ENCODE measurements at regions not wholly inside any gene's neighbourhood (a gene's known extent, or its start where the extent isn't known, plus 50 kb on each side); places are given as distances from the start of the nearest gene placed in this dataset.

GRCh38 chr13:59413126-59413525 is 750.6 kb downstream of the DIAPH3 start:
- Mint-ChIP-seq H3K4me1 (no peaks in the 10 kb centered on the region), H3K27ac (no peak overlapping the region), H3K9me3 (peaks cover 0 to 4% (median 0%) of the 10 kb centered on the region in 7 donors), H3K4me3 (no peak overlapping the region), H3K27me3 (peaks cover 6% of the 10 kb centered on the region), H3K36me3 (no peaks in the 10 kb centered on the region)
- DNase-seq = no peak
- H3K4me1 ChIP-seq (ENCODE audit: control insufficient read depth, insufficient read depth, low read length, poor library complexity, severe bottlenecking) = no peaks in the 10 kb centered on the region
- no peaks in the 10 kb centered on the region for H3K36me3 ChIP-seq (ENCODE audit: control insufficient read depth, insufficient read depth, low read length)
- H3K9me3 ChIP-seq (ENCODE audit: control insufficient read depth in 2 of 2, low read length in 2 of 2) = no peaks in the 10 kb centered on the region
- H3K4me3 ChIP-seq (ENCODE audit: low read depth, low read length) = no peak overlapping the region
- ATAC-seq (ENCODE audit: low read depth in 2 of 2) = no peak
- H3K27ac ChIP-seq (ENCODE audit: insufficient read depth, low read length, poor library complexity, severe bottlenecking) = no peak overlapping the region
- H3K27me3 ChIP-seq (ENCODE audit: control insufficient read depth, insufficient read depth, low read length) = peaks cover 2% of the 10 kb centered on the region

- Mint-ChIP-seq H3K4me3 (no peak overlapping the region), H3K27ac (no peak overlapping the region), H3K27me3 (peaks cover 6% of the 10 kb centered on the region), H3K36me3 (no peaks in the 10 kb centered on the region), H3K9me3 (peaks cover 0 to 4% (median 0%) of the 10 kb centered on the region in 7 donors), H3K4me1 (no peaks in the 10 kb centered on the region)
- no peak overlapping the region for H3K4me3 ChIP-seq (ENCODE audit: low read depth, low read length)
- H3K9me3 ChIP-seq (ENCODE audit: control insufficient read depth in 2 of 2, low read length in 2 of 2) = no peaks in the 10 kb centered on the region
- ATAC-seq (ENCODE audit: low read depth in 2 of 2) (no peak), DNase-seq (no peak)
- H3K27ac ChIP-seq (ENCODE audit: insufficient read depth, low read length, poor library complexity, severe bottlenecking) = no peak overlapping the region
- H3K36me3 ChIP-seq (ENCODE audit: control insufficient read depth, insufficient read depth, low read length) = no peaks in the 10 kb centered on the region
- H3K27me3 ChIP-seq (ENCODE audit: control insufficient read depth, insufficient read depth, low read length) = peaks cover 2% of the 10 kb centered on the region
- H3K4me1 ChIP-seq (ENCODE audit: control insufficient read depth, insufficient read depth, low read length, poor library complexity, severe bottlenecking) = no peaks in the 10 kb centered on the region
These were observed 749.7 kb downstream of the DIAPH3 start for GRCh38 chr13:59414006-59414405.

- Mint-ChIP-seq H3K27me3 (peaks cover 9% of the 10 kb centered on the region), H3K36me3 (no peaks in the 10 kb centered on the region), H3K9me3 (peaks cover 0 to 5% (median 2%) of the 10 kb centered on the region in 7 donors), H3K4me1 (no peaks in the 10 kb centered on the region), H3K4me3 (no peak overlapping the region), H3K27ac (no peak overlapping the region)
- no peak overlapping the region for H3K4me3 ChIP-seq (ENCODE audit: low read depth, low read length)
- DNase-seq (no peak), ATAC-seq (ENCODE audit: low read depth in 2 of 2) (no peak)
- H3K4me1 ChIP-seq (ENCODE audit: control insufficient read depth, insufficient read depth, low read length, poor library complexity, severe bottlenecking) = no peaks in the 10 kb centered on the region
- H3K36me3 ChIP-seq (ENCODE audit: control insufficient read depth, insufficient read depth, low read length) = no peaks in the 10 kb centered on the region
- H3K27ac ChIP-seq (ENCODE audit: insufficient read depth, low read length, poor library complexity, severe bottlenecking) = no peak overlapping the region
- H3K27me3 ChIP-seq (ENCODE audit: control insufficient read depth, insufficient read depth, low read length) = peaks cover 2% of the 10 kb centered on the region
- H3K9me3 ChIP-seq (ENCODE audit: control insufficient read depth in 2 of 2, low read length in 2 of 2) = no peaks in the 10 kb centered on the region
These were observed 748.2 kb downstream of the DIAPH3 start for GRCh38 chr13:59415498-59415897.

GRCh38 chr13:59416561-59416960 is 747.2 kb downstream of the DIAPH3 start:
- no peak for ATAC-seq (ENCODE audit: low read depth in 2 of 2)
- peaks cover 9% of the 10 kb centered on the region for H3K27me3 Mint-ChIP-seq
- no peaks in the 10 kb centered on the region for H3K36me3 Mint-ChIP-seq

GRCh38 chr13:59422646-59423045 is 741.1 kb downstream of the DIAPH3 start:
- H3K27ac ChIP-seq (ENCODE audit: insufficient read depth, low read length, poor library complexity, severe bottlenecking) = no peak overlapping the region

More at GRCh38 chr13:59416561-59416960, 747.2 kb downstream of the DIAPH3 start:
- no peaks in the 10 kb centered on the region for H3K9me3 ChIP-seq (ENCODE audit: control insufficient read depth in 2 of 2, low read length in 2 of 2)
- H3K27me3 ChIP-seq (ENCODE audit: control insufficient read depth, insufficient read depth, low read length) = peaks cover 2% of the 10 kb centered on the region
- H3K36me3 ChIP-seq (ENCODE audit: control insufficient read depth, insufficient read depth, low read length) = no peaks in the 10 kb centered on the region
- no peak overlapping the region for H3K4me3 Mint-ChIP-seq
- no peak overlapping the region for H3K4me3 ChIP-seq (ENCODE audit: low read depth, low read length)
- H3K4me1 ChIP-seq (ENCODE audit: control insufficient read depth, insufficient read depth, low read length, poor library complexity, severe bottlenecking) = no peaks in the 10 kb centered on the region
- DNase-seq = no peak
- H3K4me1 Mint-ChIP-seq = no peaks in the 10 kb centered on the region
- no peak overlapping the region for H3K27ac Mint-ChIP-seq
- H3K27ac ChIP-seq (ENCODE audit: insufficient read depth, low read length, poor library complexity, severe bottlenecking) = no peak overlapping the region
- peaks cover 0 to 5% (median 2%) of the 10 kb centered on the region in 7 donors for H3K9me3 Mint-ChIP-seq

GRCh38 chr13:59423708-59424340 is 739.9 kb downstream of the DIAPH3 start:
- Histone ChIP-seq H3K27me3 (ENCODE audit: control insufficient read depth, insufficient read depth, low read length) (no peaks in the 10 kb centered on the region), H3K4me1 (ENCODE audit: control insufficient read depth, insufficient read depth, low read length, poor library complexity, severe bottlenecking) (no peaks in the 10 kb centered on the region), H3K36me3 (ENCODE audit: control insufficient read depth, insufficient read depth, low read length) (no peaks in the 10 kb centered on the region), H3K9me3 (ENCODE audit: control insufficient read depth in 2 of 2, low read length in 2 of 2) (no peaks in the 10 kb centered on the region), H3K27ac (ENCODE audit: insufficient read depth, low read length, poor library complexity, severe bottlenecking) (no peak overlapping the region), H3K4me3 (ENCODE audit: low read depth, low read length) (no peak overlapping the region)
- ATAC-seq (ENCODE audit: low read depth in 2 of 2) = no peak
- Mint-ChIP-seq H3K4me3 (no peak overlapping the region), H3K4me1 (no peaks in the 10 kb centered on the region), H3K36me3 (no peaks in the 10 kb centered on the region), H3K27me3 (peaks cover 4% of the 10 kb centered on the region), H3K27ac (no peak overlapping the region), H3K9me3 (peaks cover 0 to 7% (median 1%) of the 10 kb centered on the region in 7 donors)
- DNase-seq = no peak

More at GRCh38 chr13:59422646-59423045, 741.1 kb downstream of the DIAPH3 start:
- Mint-ChIP-seq H3K4me1 (no peaks in the 10 kb centered on the region), H3K27ac (no peak overlapping the region), H3K4me3 (no peak overlapping the region), H3K36me3 (no peaks in the 10 kb centered on the region), H3K9me3 (peaks cover 0 to 6% (median 1%) of the 10 kb centered on the region in 7 donors), H3K27me3 (peaks cover 4% of the 10 kb centered on the region)
- no peaks in the 10 kb centered on the region for H3K4me1 ChIP-seq (ENCODE audit: control insufficient read depth, insufficient read depth, low read length, poor library complexity, severe bottlenecking)
- no peaks in the 10 kb centered on the region for H3K27me3 ChIP-seq (ENCODE audit: control insufficient read depth, insufficient read depth, low read length)
- H3K36me3 ChIP-seq (ENCODE audit: control insufficient read depth, insufficient read depth, low read length) = no peaks in the 10 kb centered on the region
- H3K9me3 ChIP-seq (ENCODE audit: control insufficient read depth in 2 of 2, low read length in 2 of 2) = no peaks in the 10 kb centered on the region
- ATAC-seq (ENCODE audit: low read depth in 2 of 2) = no peak
- DNase-seq = no peak
- no peak overlapping the region for H3K4me3 ChIP-seq (ENCODE audit: low read depth, low read length)

GRCh38 chr13:59424661-59425060 is 739.1 kb downstream of the DIAPH3 start:
- Mint-ChIP-seq H3K27ac (no peak overlapping the region), H3K4me3 (no peak overlapping the region), H3K4me1 (no peaks in the 10 kb centered on the region), H3K9me3 (peaks cover 0 to 10% (median 1%) of the 10 kb centered on the region in 7 donors), H3K36me3 (no peaks in the 10 kb centered on the region), H3K27me3 (peaks cover 4% of the 10 kb centered on the region)
- ATAC-seq (ENCODE audit: low read depth in 2 of 2) (no peak), DNase-seq (no peak)
- Histone ChIP-seq H3K4me3 (ENCODE audit: low read depth, low read length) (no peak overlapping the region), H3K4me1 (ENCODE audit: control insufficient read depth, insufficient read depth, low read length, poor library complexity, severe bottlenecking) (no peaks in the 10 kb centered on the region), H3K27ac (ENCODE audit: insufficient read depth, low read length, poor library complexity, severe bottlenecking) (no peak overlapping the region), H3K27me3 (ENCODE audit: control insufficient read depth, insufficient read depth, low read length) (no peaks in the 10 kb centered on the region), H3K9me3 (ENCODE audit: control insufficient read depth in 2 of 2, low read length in 2 of 2) (no peaks in the 10 kb centered on the region), H3K36me3 (ENCODE audit: control insufficient read depth, insufficient read depth, low read length) (no peaks in the 10 kb centered on the region)

- H3K9me3 Mint-ChIP-seq = peaks cover 0 to 8% (median 1%) of the 10 kb centered on the region in 7 donors
- Histone ChIP-seq H3K27ac (ENCODE audit: insufficient read depth, low read length, poor library complexity, severe bottlenecking) (no peak overlapping the region), H3K36me3 (ENCODE audit: control insufficient read depth, insufficient read depth, low read length) (no peaks in the 10 kb centered on the region), H3K4me1 (ENCODE audit: control insufficient read depth, insufficient read depth, low read length, poor library complexity, severe bottlenecking) (no peaks in the 10 kb centered on the region), H3K9me3 (ENCODE audit: control insufficient read depth in 2 of 2, low read length in 2 of 2) (no peaks in the 10 kb centered on the region), H3K4me3 (ENCODE audit: low read depth, low read length) (no peak overlapping the region), H3K27me3 (ENCODE audit: control insufficient read depth, insufficient read depth, low read length) (no peaks in the 10 kb centered on the region)
- H3K36me3 Mint-ChIP-seq = no peaks in the 10 kb centered on the region
- H3K27me3 Mint-ChIP-seq = no peaks in the 10 kb centered on the region
- H3K4me3 Mint-ChIP-seq = no peak overlapping the region
- H3K4me1 Mint-ChIP-seq = no peaks in the 10 kb centered on the region
- no peak for ATAC-seq (ENCODE audit: low read depth in 2 of 2)
- no peak for DNase-seq
- no peak overlapping the region for H3K27ac Mint-ChIP-seq
These were observed 738.5 kb downstream of the DIAPH3 start for GRCh38 chr13:59425211-59425741.
